A549 (cell line): ENCODE measurements at regions not wholly inside any gene's neighbourhood (a gene's known extent, or its start where the extent isn't known, plus 50 kb on each side); places are given as distances from the start of the nearest gene placed in this dataset.

Source experiments
- ATOH8 ChIP-seq: fragments of 250-450 bp; sonication (Bioruptor Pico); IDR thresholded peaks from 2 replicates; pipeline ENCODE4 v1.5.0; 2020; ENCODE audit warnings: low read depth, mild to moderate bottlenecking, moderate library complexity
- CBX8 ChIP-seq: fragments of 200-600 bp; sonication (generic); IDR thresholded peaks from 2 replicates; pipeline ENCODE4 v1.6.1; 2016
- CHD2 ChIP-seq: fragments of 150-350 bp; IDR thresholded peaks from 2 replicates; pipeline ENCODE4 v1.6.1; 2014; ENCODE audit warnings: low read length; ENCODE audit not compliant: partially characterized antibody
- CTCF ChIP-seq: fragments of >200 bp; sonication (Bioruptor Twin); formaldehyde crosslinking; IDR thresholded peaks from 3 replicates; pipeline ENCODE4 v1.5.1; 2016
- E2F6 ChIP-seq: IDR thresholded peaks from 2 replicates; pipeline ENCODE4 v1.6.1; 2012; ENCODE audit warnings: low read depth, borderline replicate concordance
- ELK1 ChIP-seq: fragments of 150-350 bp; IDR thresholded peaks from 2 replicates; pipeline ENCODE4 v1.6.1; 2014; ENCODE audit warnings: low read depth, mild to moderate bottlenecking, low read length
- EP300 ChIP-seq, 2 experiments: fragments of >200 bp; sonication (Bioruptor Twin); formaldehyde crosslinking; IDR thresholded peaks; 2 replicates in 1 of 2; 3 replicates in 1 of 2; pipeline ENCODE4 v1.6.1; 2016 to 2017
- JUNB ChIP-seq: fragments of >200 bp; sonication (Bioruptor Twin); formaldehyde crosslinking; IDR thresholded peaks from 2 replicates; pipeline ENCODE4 v1.6.1; 2016
- KDM1A ChIP-seq: fragments of 200-600 bp; sonication (generic); IDR thresholded peaks from 2 replicates; pipeline ENCODE4 v1.6.1; 2016; ENCODE audit warnings: low read depth, mild to moderate bottlenecking
- MYC ChIP-seq: IDR thresholded peaks from 2 replicates; pipeline ENCODE4 v1.6.1; 2012; ENCODE audit warnings: mild to moderate bottlenecking, inconsistent platforms, low read length, improper control_type of control experiment, borderline replicate concordance
- NPAS2 ChIP-seq: fragments of 250-450 bp; sonication (Bioruptor Pico); IDR thresholded peaks from 2 replicates; pipeline ENCODE4 v1.8.0; 2022; ENCODE audit warnings: mild to moderate bottlenecking, moderate library complexity, borderline replicate concordance
- POLR2A ChIP-seq: IDR thresholded peaks from 2 replicates; pipeline ENCODE4 v1.6.1; 2012; ENCODE audit warnings: mild to moderate bottlenecking, low read length
- RFX5 ChIP-seq: fragments of 450-650 bp; IDR thresholded peaks from 2 replicates; pipeline ENCODE4 v1.7.1; 2014; ENCODE audit warnings: antibody characterized with exemption, mild to moderate bottlenecking, moderate library complexity

- TF ChIP-seq KDM1A (no peak), EP300 (IDR thresholded peaks at IDR 0.05) (no peak), POLR2A (no peak), CBX8 (no peak), E2F6 (no peak), JUNB (no peak), CTCF (no peak), RFX5 (no peak), CHD2 (no peak), ELK1 (no peak), ATOH8 (no peak), NPAS2 (CRISPR knock-in tag) (no peak), MYC (no peak)
Measured at GRCh38 chr4:60611762-60612496, 588.2 kb upstream of the ADGRL3 start.
